ENCODE measurements at regions not wholly inside any gene's neighbourhood (a gene's known extent, or its start where the extent isn't known, plus 50 kb on each side); places are given as distances from the start of the nearest gene placed in this dataset.

DNA sequence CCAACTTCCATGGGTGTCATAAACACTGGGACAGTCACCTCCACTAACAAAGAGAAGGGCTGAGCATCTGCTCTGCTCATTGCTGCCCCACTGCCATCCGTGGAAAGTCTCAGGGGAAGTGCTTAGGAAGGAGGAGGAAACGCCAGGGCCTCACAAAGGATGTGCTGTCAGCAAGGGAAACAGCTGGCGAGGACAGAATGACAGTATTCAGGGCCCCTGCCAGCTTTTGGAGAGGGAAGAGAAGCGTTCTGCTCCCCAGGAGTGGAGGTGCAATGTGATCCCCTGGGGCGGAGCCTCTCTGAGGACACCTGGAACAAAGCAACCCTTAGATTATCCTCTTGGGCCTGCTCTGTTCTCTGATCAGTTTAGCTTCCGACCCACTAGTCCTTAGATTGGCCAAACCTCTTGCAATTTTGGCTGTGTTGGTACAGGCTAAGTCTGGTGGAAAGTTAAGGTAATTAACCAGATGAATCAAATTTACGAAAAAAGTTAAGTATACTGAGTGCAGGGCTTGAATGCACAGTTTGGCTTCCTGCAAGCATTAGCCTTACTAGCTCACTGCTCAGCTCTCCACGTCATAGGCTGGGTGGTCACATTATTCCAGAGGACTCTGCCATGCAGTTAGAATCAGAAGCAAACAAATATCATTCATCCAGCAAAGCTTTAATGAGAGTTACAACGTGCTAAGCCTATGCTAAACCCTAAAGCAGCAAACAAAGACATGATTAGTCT lies 170.2 kb upstream of the NFIA start:
- no peak for DNase-seq (ENCODE audit: low spot score)
- TF ChIP-seq, protein P1, sequence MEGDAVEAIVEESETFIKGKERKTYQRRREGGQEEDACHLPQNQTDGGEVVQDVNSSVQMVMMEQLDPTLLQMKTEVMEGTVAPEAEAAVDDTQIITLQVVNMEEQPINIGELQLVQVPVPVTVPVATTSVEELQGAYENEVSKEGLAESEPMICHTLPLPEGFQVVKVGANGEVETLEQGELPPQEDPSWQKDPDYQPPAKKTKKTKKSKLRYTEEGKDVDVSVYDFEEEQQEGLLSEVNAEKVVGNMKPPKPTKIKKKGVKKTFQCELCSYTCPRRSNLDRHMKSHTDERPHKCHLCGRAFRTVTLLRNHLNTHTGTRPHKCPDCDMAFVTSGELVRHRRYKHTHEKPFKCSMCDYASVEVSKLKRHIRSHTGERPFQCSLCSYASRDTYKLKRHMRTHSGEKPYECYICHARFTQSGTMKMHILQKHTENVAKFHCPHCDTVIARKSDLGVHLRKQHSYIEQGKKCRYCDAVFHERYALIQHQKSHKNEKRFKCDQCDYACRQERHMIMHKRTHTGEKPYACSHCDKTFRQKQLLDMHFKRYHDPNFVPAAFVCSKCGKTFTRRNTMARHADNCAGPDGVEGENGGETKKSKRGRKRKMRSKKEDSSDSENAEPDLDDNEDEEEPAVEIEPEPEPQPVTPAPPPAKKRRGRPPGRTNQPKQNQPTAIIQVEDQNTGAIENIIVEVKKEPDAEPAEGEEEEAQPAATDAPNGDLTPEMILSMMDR (IDR thresholded peaks at IDR 0.05; ENCODE audit: extremely low read depth, missing control alignments) = no peak

DNA sequence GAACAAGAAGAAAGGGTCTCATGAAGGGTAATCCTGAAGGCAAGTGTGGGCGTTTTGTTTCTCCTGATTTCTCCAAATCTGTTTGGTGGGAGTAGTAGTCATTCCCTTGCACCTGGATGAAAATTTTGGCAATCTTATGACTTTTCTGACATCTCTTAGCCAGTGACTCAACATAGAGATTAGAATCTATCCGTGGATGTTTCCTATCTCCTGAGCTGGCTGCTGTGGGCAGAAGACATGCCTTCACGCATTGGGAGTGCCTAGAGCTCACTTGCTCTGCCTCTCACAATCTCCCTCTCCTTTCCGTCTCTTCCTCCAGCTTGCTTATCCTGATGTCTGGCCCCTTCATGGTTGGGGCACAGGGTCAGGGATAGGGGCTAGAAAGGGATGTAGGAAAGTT lies 174.2 kb upstream of the NFIA start:
- no peak for DNase-seq (ENCODE audit: low spot score)
- TF ChIP-seq, protein P1 (IDR thresholded peaks at IDR 0.05; ENCODE audit: extremely low read depth, missing control alignments) = no peak

GRCh38 chr1:60906526-60906925 lies 175.8 kb upstream of the NFIA start:
- DNase-seq (ENCODE audit: low spot score) = no peak
- TF ChIP-seq, protein P1 (IDR thresholded peaks at IDR 0.05; ENCODE audit: extremely low read depth, missing control alignments) = no peak

GRCh38 chr1:60906039-60906438 lies 176.3 kb upstream of the NFIA start:
- no peak for DNase-seq (ENCODE audit: low spot score)

DNA sequence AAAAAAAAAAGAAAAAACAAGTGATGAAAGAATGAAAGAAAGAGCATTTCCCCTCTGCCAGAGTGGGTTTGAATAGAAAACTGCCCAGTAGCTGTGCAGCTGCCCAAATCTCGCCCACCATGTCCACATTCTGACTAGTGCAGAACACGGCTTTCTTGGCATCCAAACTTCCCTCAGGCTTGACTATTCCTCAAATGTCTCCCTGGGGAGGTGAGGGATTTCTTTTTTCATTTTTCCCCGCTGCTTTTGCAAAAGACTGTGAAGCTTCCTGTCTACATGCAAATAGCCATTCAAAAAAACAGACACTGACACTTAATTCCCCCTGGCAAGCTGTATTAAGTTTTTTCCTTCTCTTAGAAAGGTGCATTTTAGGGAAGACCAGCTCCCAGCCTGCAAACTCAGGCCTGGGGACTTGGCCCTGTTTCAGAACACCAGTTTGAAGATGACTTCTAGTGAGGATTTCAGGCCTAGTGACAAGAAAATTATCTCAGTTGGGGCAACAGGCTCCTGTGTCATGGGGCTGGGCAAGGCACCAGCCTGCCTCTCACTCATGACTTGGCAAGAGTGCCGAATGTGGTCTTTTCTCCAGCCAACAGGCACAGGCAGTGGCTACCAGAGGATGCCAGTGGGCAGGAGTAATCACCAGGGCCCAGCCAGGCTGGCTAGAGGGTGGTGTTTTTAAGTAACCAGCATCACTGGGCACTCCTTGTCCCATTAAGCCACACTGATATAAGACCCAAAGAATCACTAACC lies 178.1 kb upstream of the NFIA start:
- TF ChIP-seq, protein P1 (IDR thresholded peaks at IDR 0.05; ENCODE audit: extremely low read depth, missing control alignments) = no peak
- DNase-seq (ENCODE audit: low spot score) = no peak

More at GRCh38 chr1:60906039-60906438, 176.3 kb upstream of the NFIA start:
- TF ChIP-seq, protein P1 (IDR thresholded peaks at IDR 0.05; ENCODE audit: extremely low read depth, missing control alignments) = no peak

- DNase-seq (ENCODE audit: low spot score) = no peak
- TF ChIP-seq, protein P1 (IDR thresholded peaks at IDR 0.05; ENCODE audit: extremely low read depth, missing control alignments) = no peak
Observed at GRCh38 chr1:60903591-60903990, 178.8 kb upstream of the NFIA start.

GRCh38 chr1:60899464-60899863 lies 182.9 kb upstream of the NFIA start:
- TF ChIP-seq, protein P1 (IDR thresholded peaks at IDR 0.05; ENCODE audit: extremely low read depth, missing control alignments) = no peak
- no peak for DNase-seq (ENCODE audit: low spot score)
